ENCODE measurements at regions not wholly inside any gene's neighbourhood (a gene's known extent, or its start where the extent isn't known, plus 50 kb on each side); places are given as distances from the start of the nearest gene placed in this dataset.

DNA sequence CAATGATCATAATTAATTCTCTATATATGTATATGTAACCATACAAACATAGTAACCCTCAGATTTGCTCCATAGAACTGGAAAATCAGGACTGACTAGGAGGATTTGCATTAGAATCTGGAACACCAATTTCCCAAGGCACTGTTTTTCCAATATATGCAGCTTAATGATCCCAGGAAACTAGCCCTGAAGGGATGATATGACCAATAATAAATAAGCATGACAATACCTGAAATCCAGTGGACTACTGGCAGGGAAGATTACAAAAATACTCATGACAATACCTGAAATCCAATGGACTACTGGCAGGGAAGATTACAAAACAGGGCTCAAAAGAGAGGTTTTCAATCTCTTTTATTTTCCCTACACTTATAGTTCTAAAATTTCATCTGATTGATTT is 98.4 kb downstream of the PCDH7 start:
- no peak for TF ChIP-seq CTCF (IDR thresholded peaks at IDR 0.05)
- TF ChIP-seq POLR2A (IDR thresholded peaks at IDR 0.05) = no peak
- TF ChIP-seq EP300 (IDR thresholded peaks at IDR 0.05) = no peak
